GM21423 (cell line): ENCODE measurements at regions not wholly inside any gene's neighbourhood (a gene's known extent, or its start where the extent isn't known, plus 50 kb on each side); places are given as distances from the start of the nearest gene placed in this dataset.

Experiments used
- ATAC-seq: cut with Tn5 transposase; IDR thresholded peaks from one replicate; pipeline ENCODE4 v1.9.1; 2021; ENCODE audit warnings: mild to moderate bottlenecking, moderate library complexity; ENCODE audit not compliant: unreplicated experiment

GRCh38 chr6:6780231-6780630, 191.7 kb downstream of the LY86 start:
- no peak for ATAC-seq

GRCh38 chr6:6781172-6781872, 192.8 kb downstream of the LY86 start:
- ATAC-seq = no peak

- no peak for ATAC-seq
Observed at GRCh38 chr6:6781873-6782227, 193.3 kb downstream of the LY86 start.

- no peak for ATAC-seq
Observed at GRCh38 chr6:6783721-6784120, 195.2 kb downstream of the LY86 start.

- no peak for ATAC-seq
Observed at GRCh38 chr6:6784514-6785162, 196.1 kb downstream of the LY86 start.

GRCh38 chr6:6785163-6785521, 196.6 kb downstream of the LY86 start:
- no peak for ATAC-seq

- ATAC-seq = peak; percentile 49
Observed at GRCh38 chr6:6788394-6789032, 200.0 kb downstream of the LY86 start.

GRCh38 chr6:6790393-6790792, 201.9 kb downstream of the LY86 start:
- no peak for ATAC-seq

- no peak for ATAC-seq
Observed at GRCh38 chr6:6790891-6791290, 202.4 kb downstream of the LY86 start.

GRCh38 chr6:6793388-6794250, 205.1 kb downstream of the LY86 start:
- ATAC-seq = no peak

- ATAC-seq = no peak
Observed at GRCh38 chr6:6795393-6795792, 206.9 kb downstream of the LY86 start.

- no peak for ATAC-seq
Observed at GRCh38 chr6:6796818-6797217, 208.3 kb downstream of the LY86 start.

GRCh38 chr6:6798448-6798860, 209.9 kb downstream of the LY86 start:
- peak; percentile 33 for ATAC-seq

- no peak for ATAC-seq
Observed at GRCh38 chr6:6801005-6801335, 212.4 kb downstream of the LY86 start.

- ATAC-seq = no peak
Observed at GRCh38 chr6:6801635-6802218, 213.2 kb downstream of the LY86 start.

GRCh38 chr6:6803180-6803977, 214.9 kb downstream of the LY86 start:
- peak; percentile 64 for ATAC-seq

- no peak for ATAC-seq
Observed at GRCh38 chr6:6804843-6805615, 216.5 kb downstream of the LY86 start.

GRCh38 chr6:6806844-6807518, 218.5 kb downstream of the LY86 start:
- ATAC-seq = no peak

GRCh38 chr6:6808343-6808742, 219.8 kb downstream of the LY86 start:
- ATAC-seq = no peak
